ENCODE measurements at regions not wholly inside any gene's neighbourhood (a gene's known extent, or its start where the extent isn't known, plus 50 kb on each side); places are given as distances from the start of the nearest gene placed in this dataset.

DNA sequence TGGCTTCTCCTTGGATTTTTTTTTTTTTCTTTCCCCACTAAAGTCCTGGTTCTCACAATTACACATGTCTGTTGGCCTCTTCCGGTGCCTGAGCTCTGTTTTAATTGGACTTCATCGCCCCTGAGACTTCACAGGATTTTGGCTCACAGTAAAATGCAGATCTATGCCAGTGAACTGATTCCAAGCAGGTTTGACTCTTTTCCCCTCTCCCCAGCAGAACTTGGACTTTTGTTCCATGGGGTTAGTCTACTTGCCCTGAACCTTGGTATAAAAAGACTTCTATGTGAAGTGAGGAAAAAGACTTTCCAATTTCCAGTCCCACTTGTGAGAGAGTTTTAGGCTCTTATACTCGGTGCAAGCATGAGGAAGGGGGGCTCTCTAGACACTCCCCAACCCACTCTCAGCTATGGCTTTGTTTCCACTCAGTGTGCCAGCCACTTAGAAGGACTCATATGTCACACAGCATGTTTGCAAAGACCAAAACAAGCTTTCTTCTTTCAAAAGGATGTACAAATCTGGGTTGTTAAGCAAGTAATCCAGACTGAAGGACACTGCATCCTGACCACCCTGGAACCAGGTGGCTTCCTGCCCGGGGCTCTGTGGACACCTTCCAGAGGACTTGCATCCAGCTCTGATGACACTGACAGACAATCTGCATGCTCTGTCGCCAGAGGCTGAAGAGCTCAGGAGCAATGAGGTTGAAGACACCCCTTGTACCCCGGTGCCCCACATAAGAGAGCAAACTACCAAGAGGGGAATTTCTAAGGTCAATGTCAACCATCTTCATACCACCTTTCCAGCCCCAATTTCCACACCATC, 221.9 kb upstream of the EGLN3 start:
- TF ChIP-seq SUZ12 (IDR thresholded peaks at IDR 0.05; ENCODE audit: extremely low read depth, insufficient read depth, insufficient read length) (no peak), ZNF274 (IDR thresholded peaks at IDR 0.05; ENCODE audit: low read depth, low read length) (no peak), YY1 (IDR thresholded peaks at IDR 0.05; ENCODE audit: insufficient read depth, insufficient read length) (no peak)

Data from NT2/D1 (cell line).